ENCODE measurements at regions not wholly inside any gene's neighbourhood (a gene's known extent, or its start where the extent isn't known, plus 50 kb on each side); places are given as distances from the start of the nearest gene placed in this dataset.
"Not testable (repeated sequence)": the region's sequence is repeated elsewhere in the genome, so short reads cannot be mapped to it uniquely, and the experiment has no call there.

- DNase-seq, result not testable (repeated sequence)
These were observed 103.7 kb upstream of the NBPF26 start for GRCh38 chr1:120619867-120620692.

- not testable (repeated sequence) for DNase-seq
These were observed 103.1 kb upstream of the NBPF26 start for GRCh38 chr1:120620693-120620969.

GRCh38 chr1:120621278-120621677 lies 102.5 kb upstream of the NBPF26 start:
- DNase-seq, result not testable (repeated sequence)

GRCh38 chr1:120623539-120623938 lies 100.2 kb upstream of the NBPF26 start:
- not testable (repeated sequence) for DNase-seq

GRCh38 chr1:120624565-120625064 lies 99.1 kb upstream of the NBPF26 start:
- DNase-seq, result not testable (repeated sequence)

- DNase-seq, result not testable (repeated sequence)
These were observed 93.8 kb upstream of the NBPF26 start for GRCh38 chr1:120629832-120630455.

- DNase-seq, result not testable (repeated sequence)
These were observed 88.6 kb upstream of the NBPF26 start for GRCh38 chr1:120634816-120635806.

- not testable (repeated sequence) for DNase-seq
These were observed 83.3 kb upstream of the NBPF26 start for GRCh38 chr1:120640261-120641013.

GRCh38 chr1:120641014-120641302 lies 82.8 kb upstream of the NBPF26 start:
- DNase-seq, result not testable (repeated sequence)

GRCh38 chr1:120647182-120647581 lies 76.6 kb upstream of the NBPF26 start:
- not testable (repeated sequence) for DNase-seq

GRCh38 chr1:120648915-120649623 lies 74.7 kb upstream of the NBPF26 start:
- not testable (repeated sequence) for DNase-seq

- DNase-seq, result not testable (repeated sequence)
These were observed 74.0 kb upstream of the NBPF26 start for GRCh38 chr1:120649730-120650129.

GRCh38 chr1:120654114-120654513 lies 69.6 kb upstream of the NBPF26 start:
- DNase-seq, result not testable (repeated sequence)

GRCh38 chr1:120655394-120655793 lies 68.4 kb upstream of the NBPF26 start:
- DNase-seq, result not testable (repeated sequence)

- DNase-seq, result not testable (repeated sequence)
These were observed 67.6 kb upstream of the NBPF26 start for GRCh38 chr1:120656116-120656515.

GRCh38 chr1:120657804-120658203 lies 65.9 kb upstream of the NBPF26 start:
- DNase-seq, result not testable (repeated sequence)

GRCh38 chr1:120658622-120659021 lies 65.1 kb upstream of the NBPF26 start:
- DNase-seq, result not testable (repeated sequence)

GRCh38 chr1:120659133-120659532 lies 64.6 kb upstream of the NBPF26 start:
- not testable (repeated sequence) for DNase-seq

- DNase-seq, result not testable (repeated sequence)
These were observed 59.1 kb upstream of the NBPF26 start for GRCh38 chr1:120664376-120665249.

GRCh38 chr1:120665250-120665577 lies 58.5 kb upstream of the NBPF26 start:
- not testable (repeated sequence) for DNase-seq

- not testable (repeated sequence) for DNase-seq
These were observed 55.6 kb upstream of the NBPF26 start for GRCh38 chr1:120668187-120668586.
